Liver (tissue), 8 donors: ENCODE measurements at regions not wholly inside any gene's neighbourhood (a gene's known extent, or its start where the extent isn't known, plus 50 kb on each side); places are given as distances from the start of the nearest gene placed in this dataset.

Experiments
- DNase-seq: peaks from one replicate; pipeline ENCODE4 v3.0.0-alpha.2; 2017; ENCODE audit warnings: low spot score
- H3K27ac ChIP-seq, 2 donors: one replicate each; pipeline ENCODE4 v1.7.0; 2013; ENCODE audit warnings: inconsistent platforms in 2 of 2, low read length in 2 of 2, control low read depth in 1 of 2, low read depth in 1 of 2, mild to moderate bottlenecking in 1 of 2
- H3K27me3 ChIP-seq, 4 donors: one replicate each; pipeline versions ENCODE4 v1.6.1 to v1.7.0; 2013; ENCODE audit warnings: low read length in 3 of 4, inconsistent platforms in 1 of 4, mild to moderate bottlenecking in 1 of 4, moderate library complexity in 1 of 4; ENCODE audit not compliant: control insufficient read depth in 4 of 4, insufficient read depth in 4 of 4
- H3K36me3 ChIP-seq, 4 donors: one replicate each; pipeline versions ENCODE4 v1.6.1 to v1.7.0; 2013; ENCODE audit warnings: low read length in 3 of 4, mild to moderate bottlenecking in 3 of 4, low read depth in 1 of 4, moderate library complexity in 1 of 4; ENCODE audit not compliant: control insufficient read depth in 4 of 4, insufficient read depth in 3 of 4
- H3K4me1 ChIP-seq, 4 donors: one replicate each; pipeline versions ENCODE4 v1.6.1 to v1.7.0; 2013; ENCODE audit warnings: low read length in 3 of 4, mild to moderate bottlenecking in 3 of 4, moderate library complexity in 1 of 4; ENCODE audit not compliant: control insufficient read depth in 4 of 4, insufficient read depth in 4 of 4
- H3K4me3 ChIP-seq, 3 donors: one replicate each; pipeline versions ENCODE4 v1.6.1 to v1.7.0; 2013; ENCODE audit warnings: low read length in 3 of 3, control low read depth in 1 of 3, low read depth in 1 of 3, mild to moderate bottlenecking in 1 of 3
- H3K9ac ChIP-seq, 2 donors: one replicate each; pipeline ENCODE4 v1.7.0; 2013; ENCODE audit warnings: low read length in 2 of 2, mild to moderate bottlenecking in 2 of 2, moderate library complexity in 2 of 2, control low read depth in 1 of 2, low read depth in 1 of 2
- H3K9me3 ChIP-seq, 4 donors: one replicate each; pipeline versions ENCODE4 v1.6.1 to v1.7.0; 2013; ENCODE audit warnings: low read length in 3 of 4; ENCODE audit not compliant: control insufficient read depth in 4 of 4
- ATF3 ChIP-seq: IDR thresholded peaks from 2 replicates; pipeline ENCODE4 v1.6.1; 2016; ENCODE audit warnings: antibody characterized with exemption
- EGR1 ChIP-seq, 2 donors: IDR thresholded peaks; 2 replicates each; pipeline ENCODE4 v1.6.1; 2016 to 2018; ENCODE audit warnings: antibody characterized with exemption in 2 of 2, low read depth in 2 of 2
- FOXA1 ChIP-seq: IDR thresholded peaks from 2 replicates; pipeline ENCODE4 v1.6.1; 2016; ENCODE audit warnings: antibody characterized with exemption
- FOXA2 ChIP-seq: IDR thresholded peaks from 2 replicates; pipeline ENCODE4 v1.6.1; 2016; ENCODE audit warnings: antibody characterized with exemption
- GABPA ChIP-seq, 2 donors: IDR thresholded peaks in 1 of 2; conservative IDR thresholded peaks in 1 of 2; 2 replicates each; pipeline ENCODE4 v1.6.1; 2016; ENCODE audit warnings: antibody characterized with exemption in 2 of 2, mild to moderate bottlenecking in 1 of 2, moderate library complexity in 1 of 2
- HNF4A ChIP-seq, 2 donors: conservative IDR thresholded peaks; 2 replicates each; pipeline ENCODE4 v1.6.1; 2016; ENCODE audit warnings: antibody characterized with exemption in 2 of 2, mild to moderate bottlenecking in 2 of 2
- HNF4G ChIP-seq: IDR thresholded peaks from 2 replicates; pipeline ENCODE4 v1.6.1; 2016; ENCODE audit warnings: antibody characterized with exemption
- NR2F2 ChIP-seq: IDR thresholded peaks from 2 replicates; pipeline ENCODE4 v1.6.1; 2016; ENCODE audit warnings: antibody characterized with exemption
- REST ChIP-seq: IDR thresholded peaks from 2 replicates; pipeline ENCODE4 v1.6.1; 2016; ENCODE audit warnings: antibody characterized with exemption, mild to moderate bottlenecking
- RXRA ChIP-seq, 2 donors: IDR thresholded peaks; 2 replicates each; pipeline ENCODE4 v1.6.1; 2017 to 2018; ENCODE audit warnings: antibody characterized with exemption in 2 of 2, mild to moderate bottlenecking in 1 of 2
- SP1 ChIP-seq: IDR thresholded peaks from 2 replicates; pipeline ENCODE4 v1.6.1; 2018; ENCODE audit warnings: antibody characterized with exemption, mild to moderate bottlenecking
- TAF1 ChIP-seq: conservative IDR thresholded peaks from 2 replicates; pipeline ENCODE4 v1.6.1; 2016; ENCODE audit warnings: antibody characterized with exemption, mild to moderate bottlenecking
- YY1 ChIP-seq: IDR thresholded peaks from 2 replicates; pipeline ENCODE4 v1.6.1; 2016; ENCODE audit warnings: antibody characterized with exemption, mild to moderate bottlenecking
- WGBS: extraction: QIAGEN DNeasy Blood & Tissue Kit; methylation state at CpG from one replicate; pipeline ENCODE4 v1.1.7; 2013; 5-methylcytosine and 5-hydroxymethylcytosine counted together
- TF ChIP-seq, protein P1 (sequence below): IDR thresholded peaks from 2 replicates; pipeline ENCODE4 v1.6.1; 2016; ENCODE audit warnings: antibody characterized with exemption
- TF ChIP-seq, protein P2 (sequence below): fragments of 150-350 bp; IDR thresholded peaks from 2 replicates; pipeline ENCODE4 v1.5.1; 2017; ENCODE audit warnings: improper control_type of control experiment, low read depth, low read length; ENCODE audit not compliant: missing input control
- donor health status: healthy.
- donor health status: healthy.
- donor health status: healthy.
- donor health status: healthy.
- donor health status: healthy.

GRCh38 chr6:961407-961960 is 268.5 kb upstream of the EXOC2 start (continued):
- TF ChIP-seq HNF4A (conservative IDR thresholded peaks at IDR 0.05), result no peak
- TF ChIP-seq RXRA (IDR thresholded peaks at IDR 0.05), result no peak
- TF ChIP-seq, protein P1, sequence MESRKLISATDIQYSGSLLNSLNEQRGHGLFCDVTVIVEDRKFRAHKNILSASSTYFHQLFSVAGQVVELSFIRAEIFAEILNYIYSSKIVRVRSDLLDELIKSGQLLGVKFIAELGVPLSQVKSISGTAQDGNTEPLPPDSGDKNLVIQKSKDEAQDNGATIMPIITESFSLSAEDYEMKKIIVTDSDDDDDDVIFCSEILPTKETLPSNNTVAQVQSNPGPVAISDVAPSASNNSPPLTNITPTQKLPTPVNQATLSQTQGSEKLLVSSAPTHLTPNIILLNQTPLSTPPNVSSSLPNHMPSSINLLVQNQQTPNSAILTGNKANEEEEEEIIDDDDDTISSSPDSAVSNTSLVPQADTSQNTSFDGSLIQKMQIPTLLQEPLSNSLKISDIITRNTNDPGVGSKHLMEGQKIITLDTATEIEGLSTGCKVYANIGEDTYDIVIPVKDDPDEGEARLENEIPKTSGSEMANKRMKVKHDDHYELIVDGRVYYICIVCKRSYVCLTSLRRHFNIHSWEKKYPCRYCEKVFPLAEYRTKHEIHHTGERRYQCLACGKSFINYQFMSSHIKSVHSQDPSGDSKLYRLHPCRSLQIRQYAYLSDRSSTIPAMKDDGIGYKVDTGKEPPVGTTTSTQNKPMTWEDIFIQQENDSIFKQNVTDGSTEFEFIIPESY, result no peak
- TF ChIP-seq FOXA1, result no peak
- no peak for TF ChIP-seq GABPA (IDR thresholded peaks at IDR 0.05 in 1 of 2, conservative IDR thresholded peaks at IDR 0.05 in 1 of 2)

- Histone ChIP-seq H3K4me1 (no peaks in the 10 kb centered on the region), H3K9ac (no peak overlapping the region), H3K4me3 (no peak overlapping the region), H3K27me3 (no peaks in the 10 kb centered on the region), H3K27ac (no peak overlapping the region), H3K9me3 (no peaks in the 10 kb centered on the region), H3K36me3 (no peaks in the 10 kb centered on the region)
- DNase-seq, result no peak
- TF ChIP-seq HNF4A (conservative IDR thresholded peaks at IDR 0.05), result no peak
- TF ChIP-seq SP1, result no peak
- TF ChIP-seq, protein P1, result no peak
- TF ChIP-seq, protein P2, sequence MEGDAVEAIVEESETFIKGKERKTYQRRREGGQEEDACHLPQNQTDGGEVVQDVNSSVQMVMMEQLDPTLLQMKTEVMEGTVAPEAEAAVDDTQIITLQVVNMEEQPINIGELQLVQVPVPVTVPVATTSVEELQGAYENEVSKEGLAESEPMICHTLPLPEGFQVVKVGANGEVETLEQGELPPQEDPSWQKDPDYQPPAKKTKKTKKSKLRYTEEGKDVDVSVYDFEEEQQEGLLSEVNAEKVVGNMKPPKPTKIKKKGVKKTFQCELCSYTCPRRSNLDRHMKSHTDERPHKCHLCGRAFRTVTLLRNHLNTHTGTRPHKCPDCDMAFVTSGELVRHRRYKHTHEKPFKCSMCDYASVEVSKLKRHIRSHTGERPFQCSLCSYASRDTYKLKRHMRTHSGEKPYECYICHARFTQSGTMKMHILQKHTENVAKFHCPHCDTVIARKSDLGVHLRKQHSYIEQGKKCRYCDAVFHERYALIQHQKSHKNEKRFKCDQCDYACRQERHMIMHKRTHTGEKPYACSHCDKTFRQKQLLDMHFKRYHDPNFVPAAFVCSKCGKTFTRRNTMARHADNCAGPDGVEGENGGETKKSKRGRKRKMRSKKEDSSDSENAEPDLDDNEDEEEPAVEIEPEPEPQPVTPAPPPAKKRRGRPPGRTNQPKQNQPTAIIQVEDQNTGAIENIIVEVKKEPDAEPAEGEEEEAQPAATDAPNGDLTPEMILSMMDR, result no peak
- no peak for TF ChIP-seq FOXA2
- no peak for TF ChIP-seq ATF3
- TF ChIP-seq GABPA (IDR thresholded peaks at IDR 0.05 in 1 of 2, conservative IDR thresholded peaks at IDR 0.05 in 1 of 2), result no peak
- no peak for TF ChIP-seq YY1
- no peak for TF ChIP-seq FOXA1
- TF ChIP-seq TAF1, result no peak
- no peak for TF ChIP-seq HNF4G
- TF ChIP-seq NR2F2, result no peak
- TF ChIP-seq EGR1 (IDR thresholded peaks at IDR 0.05; ENCODE audit: low read depth in 2 of 2), result no peak
- 70% methylated on average over 11 of the region's 11 CpGs for WGBS
Measured at GRCh38 chr6:960356-960755, 267.4 kb upstream of the EXOC2 start.

DNA sequence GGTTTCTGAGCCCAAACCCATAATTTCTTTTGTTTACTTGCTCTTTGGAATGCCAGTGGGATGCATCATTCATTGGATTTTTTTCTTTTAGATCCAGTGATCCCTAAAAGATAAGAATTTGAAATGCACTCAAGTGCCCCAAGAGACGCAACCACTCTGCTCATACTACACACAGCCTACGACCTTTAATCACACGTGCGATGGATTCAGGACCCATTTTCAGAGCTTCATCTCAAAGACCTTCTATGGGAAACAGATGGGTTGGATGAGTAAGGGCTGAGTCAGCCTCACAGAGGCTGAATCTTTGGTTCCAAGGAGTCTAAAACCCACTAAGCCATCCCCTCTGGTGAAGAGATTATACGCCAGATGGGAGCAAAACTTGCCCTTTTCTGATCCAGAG is 265.5 kb upstream of the EXOC2 start:
- no peak overlapping the region for H3K4me3 ChIP-seq
- 83% methylated on average over 5 of the region's 5 CpGs for WGBS

More for the DNA sequence above, 265.5 kb upstream of the EXOC2 start:
- H3K36me3 ChIP-seq, result no peaks in the 10 kb centered on the region
- no peaks in the 10 kb centered on the region for H3K9me3 ChIP-seq
- TF ChIP-seq HNF4A (conservative IDR thresholded peaks at IDR 0.05) (no peak), GABPA (IDR thresholded peaks at IDR 0.05 in 1 of 2, conservative IDR thresholded peaks at IDR 0.05 in 1 of 2) (no peak), REST (no peak), NR2F2 (no peak), TAF1 (no peak)
- no peak overlapping the region for H3K9ac ChIP-seq
- no peaks in the 10 kb centered on the region for H3K4me1 ChIP-seq
- no peak overlapping the region for H3K27ac ChIP-seq
- no peak for DNase-seq
- H3K27me3 ChIP-seq, result no peaks in the 10 kb centered on the region
